DND-41 (cell line): ENCODE measurements at regions not wholly inside any gene's neighbourhood (a gene's known extent, or its start where the extent isn't known, plus 50 kb on each side); places are given as distances from the start of the nearest gene placed in this dataset.

Source experiments
- EZH2 ChIP-seq: IDR thresholded peaks from 3 replicates; pipeline ENCODE4 v1.6.1; 2012; ENCODE audit warnings: borderline replicate concordance, low read depth, mild to moderate bottlenecking, moderate library complexity, low read length, inconsistent platforms; ENCODE audit not compliant: severe bottlenecking
- TF ChIP-seq, protein P1 (sequence below): IDR thresholded peaks from 2 replicates; pipeline ENCODE4 v1.5.1; 2012; ENCODE audit warnings: borderline replicate concordance, low read length, moderate library complexity, mild to moderate bottlenecking; ENCODE audit not compliant: poor library complexity, severe bottlenecking; ENCODE audit errors: extremely low read depth

DNA sequence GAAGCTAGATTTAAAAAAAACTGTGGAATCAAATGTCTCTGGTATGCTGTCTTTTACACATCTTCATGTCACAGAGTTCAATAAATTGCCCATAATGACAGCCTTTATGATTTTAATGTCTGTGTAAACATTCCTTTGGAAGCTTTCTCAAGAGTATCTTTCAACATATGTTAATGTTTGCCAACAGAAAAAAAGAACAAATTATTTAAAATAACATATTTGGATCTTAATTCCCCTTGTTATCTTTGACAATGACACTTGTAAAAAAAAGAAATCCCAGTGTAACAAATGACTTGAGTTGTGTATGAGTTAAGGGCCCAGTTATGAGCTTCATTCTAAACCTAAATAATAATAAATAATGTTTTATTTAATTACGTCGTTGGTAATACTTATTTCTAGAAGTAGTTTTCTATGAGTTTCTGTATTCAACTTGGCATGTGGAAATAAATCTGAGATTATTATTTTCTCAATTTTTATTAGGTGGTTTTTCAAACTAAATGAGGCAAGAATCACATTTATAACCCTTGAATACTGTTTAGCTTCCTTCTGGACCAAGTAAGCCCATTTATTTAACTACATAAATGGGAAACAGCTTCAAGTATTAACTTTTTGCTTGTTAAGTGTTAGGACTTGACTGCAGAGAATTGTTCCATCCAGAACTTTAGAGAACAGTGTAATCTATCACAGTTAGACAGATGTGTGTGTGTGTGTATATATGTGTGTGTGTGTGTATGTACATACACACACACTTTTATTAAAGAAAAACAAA, 182.1 kb downstream of the POSTN start:
- TF ChIP-seq, protein P1, sequence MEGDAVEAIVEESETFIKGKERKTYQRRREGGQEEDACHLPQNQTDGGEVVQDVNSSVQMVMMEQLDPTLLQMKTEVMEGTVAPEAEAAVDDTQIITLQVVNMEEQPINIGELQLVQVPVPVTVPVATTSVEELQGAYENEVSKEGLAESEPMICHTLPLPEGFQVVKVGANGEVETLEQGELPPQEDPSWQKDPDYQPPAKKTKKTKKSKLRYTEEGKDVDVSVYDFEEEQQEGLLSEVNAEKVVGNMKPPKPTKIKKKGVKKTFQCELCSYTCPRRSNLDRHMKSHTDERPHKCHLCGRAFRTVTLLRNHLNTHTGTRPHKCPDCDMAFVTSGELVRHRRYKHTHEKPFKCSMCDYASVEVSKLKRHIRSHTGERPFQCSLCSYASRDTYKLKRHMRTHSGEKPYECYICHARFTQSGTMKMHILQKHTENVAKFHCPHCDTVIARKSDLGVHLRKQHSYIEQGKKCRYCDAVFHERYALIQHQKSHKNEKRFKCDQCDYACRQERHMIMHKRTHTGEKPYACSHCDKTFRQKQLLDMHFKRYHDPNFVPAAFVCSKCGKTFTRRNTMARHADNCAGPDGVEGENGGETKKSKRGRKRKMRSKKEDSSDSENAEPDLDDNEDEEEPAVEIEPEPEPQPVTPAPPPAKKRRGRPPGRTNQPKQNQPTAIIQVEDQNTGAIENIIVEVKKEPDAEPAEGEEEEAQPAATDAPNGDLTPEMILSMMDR, result no peak
- TF ChIP-seq EZH2, result no peak
